ENCODE measurements at regions not wholly inside any gene's neighbourhood (a gene's known extent, or its start where the extent isn't known, plus 50 kb on each side); places are given as distances from the start of the nearest gene placed in this dataset.

GRCh38 chr18:8977166-8977565 lies 125.3 kb upstream of the NDUFV2 start:
- no peak for TF ChIP-seq CTCF (IDR thresholded peaks at IDR 0.05)
- TF ChIP-seq POLR2AphosphoS5 (IDR thresholded peaks at IDR 0.05), result no peak
- TF ChIP-seq POLR2A (IDR thresholded peaks at IDR 0.05), result no peak

Data from breast epithelium (tissue), 3 donors.